Neural cell (in vitro differentiated cells): ENCODE measurements at regions not wholly inside any gene's neighbourhood (a gene's known extent, or its start where the extent isn't known, plus 50 kb on each side); places are given as distances from the start of the nearest gene placed in this dataset.

Experiments used
- H2AFZ ChIP-seq: fragments of 200-600, 300-800 bp; sonication (generic), shearing (Covaris generic); 2 replicates; pipeline ENCODE4 v1.6.0; 2014; ENCODE audit warnings: low read depth, mild to moderate bottlenecking, antibody characterized with exemption, low read length, moderate library complexity
- H3F3A ChIP-seq: fragments of 200-600 bp; shearing (Covaris generic); 2 replicates; pipeline ENCODE4 v1.6.1; 2016; ENCODE audit warnings: mild to moderate bottlenecking, moderate library complexity, mixed read lengths, antibody characterized with exemption, low read length; ENCODE audit not compliant: insufficient read depth, poor library complexity, severe bottlenecking
- H3K27ac ChIP-seq: fragments of 200-600, 300-800 bp; sonication (generic), shearing (Covaris generic); 2 replicates; pipeline ENCODE4 v1.5.1; 2014; ENCODE audit warnings: mild to moderate bottlenecking, low read length, moderate library complexity
- H3K27me3 ChIP-seq: fragments of 300-800, 200-600 bp; sonication (generic), shearing (Covaris generic); 2 replicates; pipeline ENCODE4 v1.6.0; 2014; ENCODE audit warnings: mild to moderate bottlenecking, low read depth, low read length, moderate library complexity; ENCODE audit not compliant: insufficient read depth
- H3K36me3 ChIP-seq: fragments of 300-800, 200-600 bp; sonication (generic), shearing (Covaris generic); 2 replicates; pipeline ENCODE4 v1.5.1; 2014; ENCODE audit warnings: mild to moderate bottlenecking, antibody characterized with exemption, low read length, moderate library complexity; ENCODE audit not compliant: insufficient read depth
- H3K4me2 ChIP-seq: fragments of 300-800, 200-600 bp; sonication (generic), shearing (Covaris generic); 2 replicates; pipeline ENCODE4 v1.6.0; 2014; ENCODE audit warnings: mild to moderate bottlenecking, low read length
- H3K4me3 ChIP-seq: fragments of 300-800, 200-600 bp; sonication (generic), shearing (Covaris generic); 2 replicates; pipeline ENCODE4 v1.5.1; 2014; ENCODE audit warnings: mild to moderate bottlenecking, low read length, moderate library complexity
- H3K79me2 ChIP-seq: fragments of 200-600 bp; shearing (Covaris generic); replicated peaks from 2 replicates; pipeline ENCODE4 v1.6.0; 2014; ENCODE audit warnings: mild to moderate bottlenecking, low read length, moderate library complexity; ENCODE audit not compliant: insufficient read depth
- H3K9ac ChIP-seq: fragments of 300-800, 200-600 bp; sonication (generic), shearing (Covaris generic); 2 replicates; pipeline ENCODE4 v1.6.1; 2016; ENCODE audit warnings: mild to moderate bottlenecking, low read length, mixed read lengths
- H3K9me2 ChIP-seq: fragments of 200-600 bp; shearing (Covaris generic); 2 replicates; pipeline ENCODE4 v1.6.1; 2016; ENCODE audit warnings: mild to moderate bottlenecking, low read length, mixed read lengths; ENCODE audit not compliant: insufficient read depth
- H3K9me3 ChIP-seq: fragments of 200-600, 300-800 bp; sonication (generic), shearing (Covaris generic); 2 replicates; pipeline ENCODE4 v1.6.1; 2016; ENCODE audit warnings: mild to moderate bottlenecking, mixed run types, low read length, moderate library complexity, mixed read lengths
- H4K20me1 ChIP-seq: fragments of 200-600 bp; shearing (Covaris generic); 2 replicates; pipeline ENCODE4 v1.6.1; 2016; ENCODE audit warnings: mild to moderate bottlenecking, mixed run types; ENCODE audit not compliant: insufficient read depth
- CTCF ChIP-seq: fragments of 450-650 bp; IDR thresholded peaks from 2 replicates; pipeline ENCODE4 v1.5.1; 2014; ENCODE audit warnings: antibody characterized with exemption, mild to moderate bottlenecking, moderate library complexity; ENCODE audit not compliant: poor library complexity, severe bottlenecking
- EP300 ChIP-seq: fragments of 450-650 bp; conservative IDR thresholded peaks from 2 replicates; pipeline ENCODE4 v1.6.1; 2014; ENCODE audit warnings: antibody characterized with exemption, mild to moderate bottlenecking, moderate library complexity; ENCODE audit not compliant: poor library complexity, severe bottlenecking
- EZH2 ChIP-seq: fragments of 200-600, 300-800 bp; shearing (Covaris generic), sonication (generic); IDR thresholded peaks from 2 replicates; pipeline ENCODE4 v1.6.1; 2014; ENCODE audit warnings: antibody characterized with exemption, low read length, borderline replicate concordance, mild to moderate bottlenecking; ENCODE audit not compliant: insufficient read depth, poor library complexity, severe bottlenecking
- MXI1 ChIP-seq: fragments of 450-650 bp; conservative IDR thresholded peaks from 2 replicates; pipeline ENCODE4 v1.6.1; 2014; ENCODE audit warnings: antibody characterized with exemption, mild to moderate bottlenecking; ENCODE audit not compliant: poor library complexity, severe bottlenecking
- POLR2AphosphoS5 ChIP-seq: IDR thresholded peaks from 2 replicates; pipeline ENCODE4 v1.6.1; 2012
- RAD21 ChIP-seq: fragments of 450-650 bp; conservative IDR thresholded peaks from 2 replicates; pipeline ENCODE4 v1.6.1; 2014; ENCODE audit warnings: antibody characterized with exemption, mild to moderate bottlenecking, moderate library complexity
- REST ChIP-seq: IDR thresholded peaks from 2 replicates; pipeline ENCODE4 v1.6.1; 2012; ENCODE audit warnings: borderline replicate concordance
- SMC3 ChIP-seq: fragments of 450-650 bp; conservative IDR thresholded peaks from 2 replicates; pipeline ENCODE4 v1.6.1; 2014; ENCODE audit warnings: antibody characterized with exemption, mild to moderate bottlenecking, moderate library complexity; ENCODE audit not compliant: poor library complexity
- TAF1 ChIP-seq: IDR thresholded peaks from 2 replicates; pipeline ENCODE4 v1.6.1; 2012; ENCODE audit warnings: low read depth

GRCh38 chr9:26210338-26210851, 532.2 kb upstream of the TUSC1 start:
- Histone ChIP-seq H4K20me1 (no peaks in the 10 kb centered on the region), H3K9me3 (no peaks in the 10 kb centered on the region), H3K9ac (no peak overlapping the region), H3K79me2 (no peaks in the 10 kb centered on the region), H3K4me3 (no peak overlapping the region), H3K27ac (no peak overlapping the region), H3K36me3 (no peaks in the 10 kb centered on the region), H3K9me2 (no peaks in the 10 kb centered on the region), H2AFZ (no peak overlapping the region), H3K27me3 (no peaks in the 10 kb centered on the region), H3F3A (no peaks in the 10 kb centered on the region), H3K4me2 (no peak overlapping the region)
- TF ChIP-seq EZH2: no peak
- TF ChIP-seq SMC3: no peak
- TF ChIP-seq TAF1: no peak
- TF ChIP-seq MXI1: no peak
- no peak for TF ChIP-seq REST
- no peak for TF ChIP-seq CTCF
- TF ChIP-seq EP300: no peak
- TF ChIP-seq RAD21: no peak
- no peak for TF ChIP-seq POLR2AphosphoS5

- Histone ChIP-seq H3K27ac (no peak overlapping the region), H3K36me3 (no peaks in the 10 kb centered on the region), H3K9me2 (no peaks in the 10 kb centered on the region), H3K4me3 (no peak overlapping the region), H3K79me2 (no peaks in the 10 kb centered on the region), H3K9me3 (no peaks in the 10 kb centered on the region), H3K27me3 (no peaks in the 10 kb centered on the region), H2AFZ (no peak overlapping the region), H3F3A (no peaks in the 10 kb centered on the region), H4K20me1 (no peaks in the 10 kb centered on the region), H3K9ac (no peak overlapping the region), H3K4me2 (no peak overlapping the region)
- TF ChIP-seq REST (no peak), CTCF (no peak), RAD21 (no peak), POLR2AphosphoS5 (no peak), TAF1 (no peak), EP300 (no peak), SMC3 (no peak), MXI1 (no peak), EZH2 (no peak)
Observed at GRCh38 chr9:26205261-26205660, 527.0 kb upstream of the TUSC1 start.
